SK-N-SH treated with all-trans-retinoic acid at 6 μM for 48 hours (cell line): ENCODE measurements at regions not wholly inside any gene's neighbourhood (a gene's known extent, or its start where the extent isn't known, plus 50 kb on each side); places are given as distances from the start of the nearest gene placed in this dataset.

Source experiments
- ARNTL ChIP-seq: fragments of 450-650 bp; formaldehyde crosslinking; IDR thresholded peaks from 2 replicates; pipeline ENCODE4 v1.5.0; 2020; ENCODE audit warnings: low read depth, mild to moderate bottlenecking, moderate library complexity, borderline replicate concordance
- CSDC2 ChIP-seq: fragments of 250-450 bp; sonication (Bioruptor Pico); IDR thresholded peaks from 2 replicates; pipeline ENCODE4 v1.5.0; 2020; ENCODE audit warnings: mild to moderate bottlenecking, moderate library complexity
- ESRRG ChIP-seq: fragments of 250-450 bp; sonication (Bioruptor Pico); IDR thresholded peaks from 2 replicates; pipeline ENCODE4 v1.6.1; 2021; ENCODE audit warnings: mild to moderate bottlenecking
- GLIS3 ChIP-seq: fragments of 250-450 bp; sonication (Bioruptor Pico); IDR thresholded peaks from 2 replicates; pipeline ENCODE4 v1.5.0; 2020; ENCODE audit warnings: mild to moderate bottlenecking, moderate library complexity
- OSR1 ChIP-seq: fragments of 250-450 bp; sonication (Bioruptor Pico); IDR thresholded peaks from 2 replicates; pipeline ENCODE4 v1.8.0; 2022; ENCODE audit warnings: moderate library complexity, mild to moderate bottlenecking, inconsistent platforms
- RARB ChIP-seq: fragments of 250-450 bp; sonication (Bioruptor Pico); IDR thresholded peaks from 2 replicates; pipeline ENCODE4 v1.8.0; 2021; ENCODE audit warnings: mild to moderate bottlenecking, moderate library complexity
- TCF4 ChIP-seq: fragments of 250-450 bp; sonication (Bioruptor Pico); IDR thresholded peaks from 2 replicates; pipeline ENCODE4 v1.8.0; 2021; ENCODE audit warnings: mild to moderate bottlenecking, moderate library complexity, borderline replicate concordance
- TOX ChIP-seq: fragments of 250-450 bp; sonication (Bioruptor Pico); IDR thresholded peaks from 2 replicates; pipeline ENCODE4 v1.8.0; 2021; ENCODE audit warnings: mild to moderate bottlenecking, moderate library complexity, borderline replicate concordance
- ZFP3 ChIP-seq: fragments of 250-450 bp; sonication (Bioruptor Pico); IDR thresholded peaks from 2 replicates; pipeline ENCODE4 v1.5.0; 2020; ENCODE audit warnings: mild to moderate bottlenecking, moderate library complexity
- ZNF565 ChIP-seq: fragments of 450-650 bp; formaldehyde crosslinking; conservative IDR thresholded peaks from 2 replicates; pipeline ENCODE4 v1.5.0; 2020; ENCODE audit warnings: low read depth, mild to moderate bottlenecking, moderate library complexity
- ZNF8 ChIP-seq: fragments of 450-650 bp; formaldehyde crosslinking; IDR thresholded peaks from 2 replicates; pipeline ENCODE4 v1.5.0; 2020; ENCODE audit warnings: mild to moderate bottlenecking, moderate library complexity
- TF ChIP-seq, protein P1 (sequence below): fragments of 250-450 bp; sonication (Bioruptor Pico); IDR thresholded peaks from 2 replicates; pipeline ENCODE4 v1.8.0; 2020; ENCODE audit warnings: mild to moderate bottlenecking, moderate library complexity, borderline replicate concordance
- TF ChIP-seq, protein P2 (sequence below): fragments of 250-450 bp; sonication (Bioruptor Pico); IDR thresholded peaks from 2 replicates; pipeline ENCODE4 v1.5.1; 2021; ENCODE audit warnings: mild to moderate bottlenecking, moderate library complexity
- TF ChIP-seq, protein P3 (sequence below): fragments of 250-450 bp; sonication (Bioruptor Pico); IDR thresholded peaks from 2 replicates; pipeline ENCODE4 v1.5.1; 2020; ENCODE audit warnings: low read depth, mild to moderate bottlenecking, moderate library complexity

DNA sequence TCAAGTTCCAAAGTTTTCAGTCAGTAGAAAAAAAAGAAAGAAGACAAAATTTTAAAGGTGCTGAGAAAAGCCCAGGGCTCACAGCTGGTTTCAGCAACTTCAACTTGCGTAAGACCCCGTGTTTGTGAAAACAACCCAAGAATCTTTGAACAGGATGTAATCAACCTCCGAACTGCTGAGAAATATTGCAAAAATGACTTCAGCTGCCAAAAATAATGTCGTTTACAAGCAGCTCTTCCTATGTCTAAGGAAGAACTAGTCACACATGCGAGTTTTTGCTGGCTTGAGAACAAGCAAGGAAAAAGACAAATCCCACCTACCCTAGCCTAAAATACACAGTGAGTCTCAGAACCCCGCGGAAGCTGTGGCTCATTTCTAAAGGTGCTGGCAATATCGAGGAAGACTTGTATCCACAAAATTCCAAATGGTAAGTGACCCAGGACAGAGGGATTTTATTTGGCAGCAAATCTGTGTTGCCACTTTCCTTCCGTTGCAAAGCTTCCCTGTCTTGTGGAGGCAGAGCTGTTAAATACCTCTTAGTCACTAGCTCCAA lies 59.8 kb upstream of the SLC8A1 start:
- TF ChIP-seq RARB (no peak), OSR1 (no peak), ZFP3 (CRISPR knock-in tag) (no peak), ARNTL (no peak), CSDC2 (CRISPR knock-in tag) (no peak), ZNF8 (CRISPR knock-in tag) (no peak), ZNF565 (no peak), ESRRG (CRISPR knock-in tag) (no peak), TCF4 (no peak), TOX (CRISPR knock-in tag) (no peak), GLIS3 (CRISPR knock-in tag) (no peak)
- TF ChIP-seq, protein P1, sequence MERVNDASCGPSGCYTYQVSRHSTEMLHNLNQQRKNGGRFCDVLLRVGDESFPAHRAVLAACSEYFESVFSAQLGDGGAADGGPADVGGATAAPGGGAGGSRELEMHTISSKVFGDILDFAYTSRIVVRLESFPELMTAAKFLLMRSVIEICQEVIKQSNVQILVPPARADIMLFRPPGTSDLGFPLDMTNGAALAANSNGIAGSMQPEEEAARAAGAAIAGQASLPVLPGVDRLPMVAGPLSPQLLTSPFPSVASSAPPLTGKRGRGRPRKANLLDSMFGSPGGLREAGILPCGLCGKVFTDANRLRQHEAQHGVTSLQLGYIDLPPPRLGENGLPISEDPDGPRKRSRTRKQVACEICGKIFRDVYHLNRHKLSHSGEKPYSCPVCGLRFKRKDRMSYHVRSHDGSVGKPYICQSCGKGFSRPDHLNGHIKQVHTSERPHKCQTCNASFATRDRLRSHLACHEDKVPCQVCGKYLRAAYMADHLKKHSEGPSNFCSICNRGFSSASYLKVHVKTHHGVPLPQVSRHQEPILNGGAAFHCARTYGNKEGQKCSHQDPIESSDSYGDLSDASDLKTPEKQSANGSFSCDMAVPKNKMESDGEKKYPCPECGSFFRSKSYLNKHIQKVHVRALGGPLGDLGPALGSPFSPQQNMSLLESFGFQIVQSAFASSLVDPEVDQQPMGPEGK (CRISPR knock-in tag): no peak
- TF ChIP-seq, protein P2, sequence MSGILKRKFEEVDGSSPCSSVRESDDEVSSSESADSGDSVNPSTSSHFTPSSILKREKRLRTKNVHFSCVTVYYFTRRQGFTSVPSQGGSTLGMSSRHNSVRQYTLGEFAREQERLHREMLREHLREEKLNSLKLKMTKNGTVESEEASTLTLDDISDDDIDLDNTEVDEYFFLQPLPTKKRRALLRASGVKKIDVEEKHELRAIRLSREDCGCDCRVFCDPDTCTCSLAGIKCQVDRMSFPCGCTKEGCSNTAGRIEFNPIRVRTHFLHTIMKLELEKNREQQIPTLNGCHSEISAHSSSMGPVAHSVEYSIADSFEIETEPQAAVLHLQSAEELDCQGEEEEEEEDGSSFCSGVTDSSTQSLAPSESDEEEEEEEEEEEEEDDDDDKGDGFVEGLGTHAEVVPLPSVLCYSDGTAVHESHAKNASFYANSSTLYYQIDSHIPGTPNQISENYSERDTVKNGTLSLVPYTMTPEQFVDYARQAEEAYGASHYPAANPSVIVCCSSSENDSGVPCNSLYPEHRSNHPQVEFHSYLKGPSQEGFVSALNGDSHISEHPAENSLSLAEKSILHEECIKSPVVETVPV (CRISPR knock-in tag): no peak
- TF ChIP-seq, protein P3, sequence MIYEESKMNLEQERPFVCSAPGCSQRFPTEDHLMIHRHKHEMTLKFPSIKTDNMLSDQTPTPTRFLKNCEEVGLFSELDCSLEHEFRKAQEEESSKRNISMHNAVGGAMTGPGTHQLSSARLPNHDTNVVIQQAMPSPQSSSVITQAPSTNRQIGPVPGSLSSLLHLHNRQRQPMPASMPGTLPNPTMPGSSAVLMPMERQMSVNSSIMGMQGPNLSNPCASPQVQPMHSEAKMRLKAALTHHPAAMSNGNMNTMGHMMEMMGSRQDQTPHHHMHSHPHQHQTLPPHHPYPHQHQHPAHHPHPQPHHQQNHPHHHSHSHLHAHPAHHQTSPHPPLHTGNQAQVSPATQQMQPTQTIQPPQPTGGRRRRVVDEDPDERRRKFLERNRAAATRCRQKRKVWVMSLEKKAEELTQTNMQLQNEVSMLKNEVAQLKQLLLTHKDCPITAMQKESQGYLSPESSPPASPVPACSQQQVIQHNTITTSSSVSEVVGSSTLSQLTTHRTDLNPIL (CRISPR knock-in tag): no peak
